Fibroblast of mammary gland (primary cell): ENCODE measurements at regions not wholly inside any gene's neighbourhood (a gene's known extent, or its start where the extent isn't known, plus 50 kb on each side); places are given as distances from the start of the nearest gene placed in this dataset.

Source experiments
- DNase-seq: peaks from one replicate; pipeline ENCODE4 v3.0.0-alpha.2; 2010; ENCODE audit warnings: low read depth
- H3K4me3 ChIP-seq: 2 replicates; pipeline ENCODE4 v1.5.1; 2011; ENCODE audit warnings: low read depth, mild to moderate bottlenecking, low read length, moderate library complexity; ENCODE audit not compliant: control insufficient read depth
- TF ChIP-seq, protein P1 (sequence below): conservative IDR thresholded peaks from 2 replicates; pipeline ENCODE4 v1.5.1; 2011; ENCODE audit warnings: low read depth, low read length, inconsistent platforms; ENCODE audit not compliant: control insufficient read depth, insufficient read depth

DNA sequence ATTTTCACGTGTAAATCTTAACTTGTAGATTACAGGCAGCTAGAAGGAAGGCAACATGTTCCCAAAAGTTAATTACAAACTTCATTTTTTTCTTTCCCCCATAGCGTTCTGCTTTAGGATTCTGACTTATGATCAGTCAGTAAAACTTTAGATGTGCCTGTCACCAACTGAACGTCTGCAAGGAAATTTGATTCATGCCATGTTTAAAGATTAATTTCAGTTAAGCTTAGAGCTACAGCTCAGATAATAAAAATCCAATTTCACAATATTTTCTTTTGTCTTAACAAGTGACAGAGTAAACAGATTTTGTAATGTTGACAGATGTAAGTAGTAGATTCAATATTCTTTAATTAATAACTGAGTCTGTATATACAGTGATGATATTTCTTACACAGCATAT is 253.1 kb downstream of the NFKBIZ start:
- no peak overlapping the region for H3K4me3 ChIP-seq
- TF ChIP-seq, protein P1, sequence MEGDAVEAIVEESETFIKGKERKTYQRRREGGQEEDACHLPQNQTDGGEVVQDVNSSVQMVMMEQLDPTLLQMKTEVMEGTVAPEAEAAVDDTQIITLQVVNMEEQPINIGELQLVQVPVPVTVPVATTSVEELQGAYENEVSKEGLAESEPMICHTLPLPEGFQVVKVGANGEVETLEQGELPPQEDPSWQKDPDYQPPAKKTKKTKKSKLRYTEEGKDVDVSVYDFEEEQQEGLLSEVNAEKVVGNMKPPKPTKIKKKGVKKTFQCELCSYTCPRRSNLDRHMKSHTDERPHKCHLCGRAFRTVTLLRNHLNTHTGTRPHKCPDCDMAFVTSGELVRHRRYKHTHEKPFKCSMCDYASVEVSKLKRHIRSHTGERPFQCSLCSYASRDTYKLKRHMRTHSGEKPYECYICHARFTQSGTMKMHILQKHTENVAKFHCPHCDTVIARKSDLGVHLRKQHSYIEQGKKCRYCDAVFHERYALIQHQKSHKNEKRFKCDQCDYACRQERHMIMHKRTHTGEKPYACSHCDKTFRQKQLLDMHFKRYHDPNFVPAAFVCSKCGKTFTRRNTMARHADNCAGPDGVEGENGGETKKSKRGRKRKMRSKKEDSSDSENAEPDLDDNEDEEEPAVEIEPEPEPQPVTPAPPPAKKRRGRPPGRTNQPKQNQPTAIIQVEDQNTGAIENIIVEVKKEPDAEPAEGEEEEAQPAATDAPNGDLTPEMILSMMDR: no peak
- DNase-seq: no peak

- TF ChIP-seq, protein P1: no peak
- DNase-seq: no peak
- H3K4me3 ChIP-seq: no peak overlapping the region
Measured at GRCh38 chr3:102104033-102104432, 254.7 kb downstream of the NFKBIZ start.

DNA sequence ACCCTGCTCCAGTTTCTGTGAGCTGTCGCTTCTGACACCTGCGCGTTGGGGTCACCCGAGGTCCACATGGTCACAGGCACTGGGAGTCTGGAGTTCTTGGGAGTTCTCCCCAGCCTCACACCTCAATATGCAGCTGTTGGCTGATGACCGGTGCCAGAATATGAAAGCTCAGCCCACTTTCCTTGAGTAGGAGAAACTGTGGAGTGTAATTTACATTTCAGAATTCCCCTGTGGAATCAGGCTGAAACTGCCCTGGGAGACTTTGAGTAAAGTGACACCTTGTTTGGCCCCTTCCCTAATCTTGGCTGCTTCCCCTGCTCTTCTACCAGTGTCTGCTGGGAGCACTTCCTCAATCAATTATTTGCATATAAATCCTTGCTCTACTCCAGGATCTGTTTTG is 255.9 kb downstream of the NFKBIZ start:
- DNase-seq: no peak
- TF ChIP-seq, protein P1: no peak
- H3K4me3 ChIP-seq: no peak overlapping the region

GRCh38 chr3:102106416-102107097 is 257.2 kb downstream of the NFKBIZ start:
- TF ChIP-seq, protein P1: no peak
- H3K4me3 ChIP-seq: no peak overlapping the region
- DNase-seq: peak; percentile 63

- no peak for DNase-seq
- TF ChIP-seq, protein P1: no peak
- no peak overlapping the region for H3K4me3 ChIP-seq
Measured at GRCh38 chr3:102112704-102113230, 263.5 kb downstream of the NFKBIZ start.

- TF ChIP-seq, protein P1: no peak
- no peak for DNase-seq
- no peak overlapping the region for H3K4me3 ChIP-seq
Measured at GRCh38 chr3:102113421-102114041, 264.2 kb downstream of the NFKBIZ start.
